NCI-H2171 treated with DMSO at 0.1 percent for 48 hours (cell line): ENCODE measurements at regions not wholly inside any gene's neighbourhood (a gene's known extent, or its start where the extent isn't known, plus 50 kb on each side); places are given as distances from the start of the nearest gene placed in this dataset.

Experiments
- DNase-seq: peaks from one replicate; lab custom pipeline; 2025; lab: John Stamatoyannopoulos, UW

GRCh38 chr9:26742828-26743476 is 149.7 kb downstream of the CAAP1 start:
- DNase-seq, result no peak

DNA sequence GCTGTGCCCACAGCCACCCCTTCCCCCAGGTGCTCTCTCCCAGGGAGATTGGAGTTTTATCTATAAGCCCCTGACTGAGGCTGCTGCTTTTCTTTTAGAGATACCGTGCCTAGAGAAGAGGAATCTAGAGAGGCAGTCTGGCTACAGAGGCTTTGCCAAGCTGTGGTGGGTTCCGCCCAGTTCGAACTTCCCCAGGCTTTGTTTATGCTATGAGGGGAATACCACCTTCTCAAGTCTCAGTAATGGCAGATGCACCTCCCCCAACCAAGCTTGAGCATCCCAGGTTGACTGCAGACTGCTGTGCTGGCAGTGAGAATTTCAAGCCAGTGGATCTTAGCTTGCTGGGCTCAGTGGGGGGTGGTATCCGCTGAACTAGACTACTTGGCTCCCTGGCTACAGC is 157.4 kb downstream of the CAAP1 start:
- DNase-seq, result no peak

DNA sequence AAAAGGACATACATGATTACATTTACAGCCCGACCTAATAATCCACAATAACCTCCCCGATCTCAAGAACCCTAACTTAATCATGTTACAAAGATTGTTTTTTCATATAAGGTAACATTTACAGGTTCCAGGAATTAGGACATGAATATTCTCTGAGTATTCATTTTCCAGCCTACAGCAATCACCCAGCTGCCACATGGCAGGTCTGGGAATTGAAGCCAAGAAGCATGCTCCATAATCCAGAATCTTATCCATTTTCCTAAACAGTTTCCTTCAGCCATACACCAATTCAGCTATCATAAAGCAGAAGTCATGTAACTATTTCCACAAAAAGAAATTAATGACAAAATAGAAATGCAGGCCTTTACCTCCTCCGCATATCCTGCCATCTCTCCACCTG is 163.4 kb downstream of the CAAP1 start:
- no peak for DNase-seq

DNA sequence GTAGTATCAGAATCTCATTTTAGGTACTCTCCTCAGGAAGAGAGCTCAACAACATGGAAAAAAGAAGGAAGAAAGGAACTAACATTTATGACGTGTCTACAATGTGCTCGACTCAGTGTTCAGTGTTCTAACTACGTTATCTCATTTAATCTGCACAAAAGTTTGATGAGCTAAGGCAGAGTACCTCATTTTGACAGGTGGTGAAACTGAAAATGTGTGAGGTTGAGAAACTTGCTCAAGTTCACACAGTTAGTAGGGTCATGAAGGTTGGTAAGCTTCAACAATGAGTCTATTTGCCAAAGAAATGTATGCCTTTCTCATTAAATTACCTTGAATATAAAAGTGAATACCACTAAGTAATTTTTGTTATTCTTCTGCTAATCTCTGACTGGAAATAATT is 165.1 kb downstream of the CAAP1 start:
- DNase-seq, result no peak

DNA sequence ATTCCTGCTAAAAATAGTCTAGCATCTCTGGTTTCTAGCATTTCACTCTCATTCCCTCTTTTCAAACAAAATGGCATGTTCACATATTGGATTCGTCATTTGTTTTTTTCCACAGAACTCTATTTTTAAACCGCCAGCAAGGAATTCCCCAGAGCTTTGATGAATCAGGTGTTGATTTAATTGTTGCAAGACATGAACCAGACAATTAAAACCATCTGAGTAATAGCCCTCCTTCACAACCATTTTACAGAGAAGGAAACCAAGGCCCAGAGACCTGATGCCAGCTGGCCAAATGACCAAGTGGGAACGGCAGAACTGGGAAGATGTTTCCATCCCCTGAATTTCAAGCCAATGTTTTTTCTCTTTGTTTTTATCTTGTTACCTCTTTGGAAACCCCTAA is 167.0 kb downstream of the CAAP1 start:
- no peak for DNase-seq

DNA sequence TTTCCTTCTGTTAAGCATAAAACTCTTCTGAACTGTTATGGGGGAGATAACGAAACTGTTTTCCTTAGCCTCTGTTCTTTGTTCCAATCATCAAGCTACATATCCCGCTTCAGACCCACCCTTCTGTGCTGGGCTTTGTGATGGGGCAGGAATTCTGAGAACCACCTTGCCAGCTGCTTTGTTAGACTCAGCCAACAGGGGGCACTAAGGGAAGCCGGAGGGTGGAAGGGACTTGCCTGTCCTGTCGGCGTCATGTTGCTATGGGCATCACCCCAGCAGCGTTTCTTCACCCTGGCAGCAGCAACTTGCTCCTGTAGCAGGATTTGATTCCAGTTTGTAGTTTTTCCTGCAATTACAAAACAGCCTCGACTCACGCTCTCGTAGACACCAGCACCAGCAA is 169.1 kb downstream of the CAAP1 start:
- no peak for DNase-seq

GRCh38 chr9:26722755-26723154 is 169.8 kb downstream of the CAAP1 start:
- no peak for DNase-seq

DNA sequence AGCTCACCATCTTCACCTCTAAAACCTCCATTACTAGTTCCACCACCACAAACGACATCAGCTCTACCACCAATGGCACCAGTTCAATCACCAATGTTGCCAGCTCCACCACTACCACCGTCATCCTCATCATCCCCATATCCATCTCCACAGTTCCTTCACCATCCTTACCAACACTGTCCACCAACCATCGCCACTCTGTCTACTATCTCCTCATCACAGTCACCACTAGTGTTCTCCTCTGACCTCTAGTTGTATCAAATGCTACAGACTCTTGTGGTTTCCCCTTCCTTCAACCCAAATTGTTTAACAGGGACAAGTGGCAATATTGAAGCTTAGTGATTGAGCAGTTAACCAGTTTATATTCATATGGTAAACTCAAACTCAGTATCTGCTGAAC is 182.6 kb downstream of the CAAP1 start:
- no peak for DNase-seq

DNA sequence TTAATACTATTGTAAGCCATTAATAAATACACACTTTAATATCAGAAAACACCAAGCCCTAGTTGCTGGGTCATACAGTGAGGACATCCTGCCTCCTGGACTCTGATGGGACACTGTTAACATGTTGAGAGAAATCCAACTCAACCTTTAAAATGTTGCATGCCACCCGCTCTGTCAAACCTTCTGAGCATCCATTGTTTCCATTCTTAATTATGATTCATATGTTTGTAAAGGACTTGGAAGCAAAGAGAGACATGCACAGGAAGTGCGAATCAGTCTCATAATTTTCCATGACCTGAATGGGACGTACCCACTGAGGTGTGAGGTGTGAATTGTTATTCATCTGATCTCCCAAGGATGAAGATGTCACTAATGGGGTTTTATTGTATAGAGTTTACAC is 186.4 kb downstream of the CAAP1 start:
- DNase-seq, result no peak

DNA sequence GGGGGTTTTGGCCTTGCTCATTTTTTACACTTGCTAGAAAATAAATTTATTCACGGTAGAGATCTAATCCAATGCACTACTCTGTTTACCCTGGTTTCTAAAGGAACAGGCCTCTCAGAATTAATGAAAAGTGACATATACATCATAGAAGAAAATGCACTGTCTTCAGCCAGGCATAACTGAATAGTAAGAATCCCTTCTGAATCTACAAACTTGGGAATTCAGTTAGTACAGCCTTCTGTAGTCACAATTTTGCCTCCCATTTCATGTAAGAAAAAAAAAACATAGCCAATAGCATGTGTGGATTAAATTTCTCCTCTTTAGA is 197.3 kb downstream of the CAAP1 start:
- DNase-seq, result no peak

DNA sequence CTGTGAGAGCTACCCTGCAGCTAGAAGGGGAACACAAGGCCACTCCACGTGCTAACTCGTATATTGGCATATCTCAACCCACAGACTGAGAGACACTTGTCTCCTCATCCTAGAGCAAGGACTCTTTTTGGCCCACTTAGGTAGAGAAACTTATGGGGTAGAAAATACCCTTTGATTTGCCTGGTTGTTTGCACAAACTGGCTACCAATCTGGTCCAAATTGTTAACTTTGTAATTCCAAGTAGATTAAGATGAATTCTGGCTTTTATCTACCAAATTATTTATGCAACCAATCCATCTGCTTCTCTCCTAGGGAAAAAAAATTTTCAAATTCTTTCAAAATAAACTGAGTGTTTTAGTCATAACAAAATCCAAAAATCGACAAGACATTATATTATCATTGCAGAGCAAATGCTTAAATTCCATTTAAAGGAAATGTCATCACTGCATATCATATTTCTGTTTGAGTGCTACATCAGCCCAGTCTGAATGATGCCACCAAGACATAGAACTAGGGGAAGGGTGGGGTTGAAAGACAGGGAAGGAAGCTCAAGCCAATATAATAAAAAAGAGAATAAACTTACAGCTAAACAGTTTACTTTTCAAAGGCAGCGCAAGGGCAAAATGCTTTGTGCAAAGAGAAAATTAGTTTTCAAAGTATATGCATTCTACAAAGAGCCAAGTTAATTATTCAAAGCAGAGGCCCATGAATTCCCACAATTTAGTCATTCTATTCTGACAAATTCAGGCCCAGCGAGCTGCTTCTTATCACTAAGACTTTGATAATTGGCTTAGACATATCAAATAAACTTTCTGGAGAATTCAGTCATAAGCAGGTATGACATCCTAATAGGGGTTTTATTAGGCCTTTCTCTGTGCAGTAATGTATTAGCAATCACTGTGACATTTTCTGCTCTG is 198.0 kb downstream of the CAAP1 start:
- no peak for DNase-seq

DNA sequence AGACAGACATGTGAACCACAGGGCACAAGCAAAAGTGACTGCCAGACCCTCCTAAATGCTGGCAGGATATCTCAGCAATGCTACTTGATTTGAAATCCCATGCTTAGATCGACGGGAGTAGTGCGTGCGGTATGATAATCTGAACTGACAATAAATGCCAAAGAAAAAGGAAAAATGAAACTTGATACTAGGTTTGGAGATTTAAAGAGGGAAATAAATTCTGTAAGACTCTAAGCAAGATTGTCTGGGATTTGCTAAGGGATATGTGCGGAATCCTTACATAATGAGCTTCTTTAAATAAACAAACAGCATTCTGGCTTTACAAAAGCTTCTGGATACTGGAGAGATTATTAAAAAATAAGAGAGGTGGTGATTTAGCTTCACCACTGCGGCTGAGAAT is 203.6 kb downstream of the CAAP1 start:
- DNase-seq, result no peak

DNA sequence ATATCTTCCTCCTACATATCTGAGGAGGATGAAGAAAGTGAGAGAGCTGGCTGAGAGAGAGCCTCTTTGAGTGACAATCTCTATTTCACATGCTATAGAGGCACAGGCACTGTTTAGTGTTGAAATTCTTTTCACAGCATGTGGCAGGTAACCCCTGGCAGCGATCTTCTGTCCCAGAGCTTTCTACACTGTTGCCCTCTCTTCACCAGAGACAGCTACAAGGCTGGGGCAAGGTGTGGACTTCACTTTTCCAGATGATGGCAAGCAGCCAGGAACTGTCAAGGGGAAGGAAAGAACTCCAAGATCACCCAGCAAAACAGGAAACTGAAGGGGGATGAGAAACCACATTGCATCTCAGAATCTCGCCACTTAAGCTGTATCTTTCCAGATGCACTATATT is 205.2 kb downstream of the CAAP1 start:
- no peak for DNase-seq

DNA sequence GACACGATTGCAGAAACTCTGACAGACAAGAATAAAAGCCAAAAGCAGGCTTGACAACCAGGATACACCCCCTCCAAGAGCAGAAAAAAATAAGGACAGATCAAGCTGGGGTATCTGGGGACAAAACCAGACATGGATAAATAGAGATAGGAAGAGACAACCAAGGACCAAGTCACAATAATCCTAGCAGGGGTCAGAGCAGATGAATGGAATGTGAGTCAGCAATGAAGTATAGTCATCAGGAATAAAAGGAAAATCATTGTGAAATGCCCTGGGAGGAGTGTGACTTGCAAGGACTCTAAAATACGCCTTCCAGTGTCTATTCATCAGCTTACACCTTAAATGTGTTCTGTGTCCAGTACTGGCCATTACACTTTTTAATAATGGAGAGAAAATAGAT is 206.8 kb downstream of the CAAP1 start:
- DNase-seq, result no peak

DNA sequence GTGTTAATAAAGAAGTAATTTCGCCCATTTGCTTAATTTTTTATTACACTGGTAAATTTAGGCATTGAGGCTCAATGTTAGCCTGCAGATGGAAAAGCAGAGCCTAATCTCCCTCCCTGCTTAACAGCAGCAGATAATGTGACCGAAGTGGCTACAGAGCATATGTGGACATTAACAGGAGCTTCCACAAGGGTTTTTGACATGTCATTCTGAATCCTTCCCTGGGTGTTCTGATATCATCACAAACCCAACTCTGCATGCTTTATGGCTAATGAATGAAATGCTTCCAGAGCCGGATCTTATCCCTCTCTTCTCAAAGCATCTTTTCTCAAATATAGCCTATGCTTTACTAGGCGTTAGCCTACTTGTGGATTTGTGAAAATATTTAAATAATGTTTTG is 208.6 kb downstream of the CAAP1 start:
- DNase-seq, result no peak

DNA sequence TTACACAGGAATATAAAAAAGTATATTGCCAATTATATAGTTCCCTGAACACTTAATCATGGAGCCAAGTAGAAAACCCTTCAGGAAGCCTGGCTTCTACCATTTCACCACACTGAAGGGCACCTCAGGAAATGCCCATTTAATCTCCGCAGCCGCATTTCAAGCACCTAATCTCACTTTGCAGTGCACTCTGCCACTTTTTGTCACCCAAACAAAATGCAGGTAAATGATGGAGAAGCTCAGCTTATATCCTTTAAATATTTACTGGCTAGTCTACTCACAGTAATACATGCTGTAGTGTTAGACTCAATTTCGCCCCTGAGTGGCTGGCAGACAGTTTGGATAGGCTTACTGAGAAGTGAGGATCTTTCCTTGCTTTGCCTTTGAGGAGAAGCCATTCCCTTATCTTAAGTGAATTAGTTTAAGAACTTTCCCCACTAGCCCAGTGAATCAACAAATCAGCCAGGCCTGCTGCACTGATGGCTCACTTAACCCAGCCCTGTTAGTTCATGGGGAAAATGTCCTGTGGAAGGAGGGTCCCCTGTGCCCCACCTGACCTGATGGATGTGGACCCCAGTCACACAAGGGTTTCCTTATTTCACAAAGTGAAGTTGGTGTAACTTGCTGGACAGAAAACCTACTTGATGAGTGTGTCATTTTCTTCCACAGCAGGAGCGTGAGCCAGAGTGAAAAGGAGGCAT is 209.7 kb downstream of the CAAP1 start:
- no peak for DNase-seq

DNA sequence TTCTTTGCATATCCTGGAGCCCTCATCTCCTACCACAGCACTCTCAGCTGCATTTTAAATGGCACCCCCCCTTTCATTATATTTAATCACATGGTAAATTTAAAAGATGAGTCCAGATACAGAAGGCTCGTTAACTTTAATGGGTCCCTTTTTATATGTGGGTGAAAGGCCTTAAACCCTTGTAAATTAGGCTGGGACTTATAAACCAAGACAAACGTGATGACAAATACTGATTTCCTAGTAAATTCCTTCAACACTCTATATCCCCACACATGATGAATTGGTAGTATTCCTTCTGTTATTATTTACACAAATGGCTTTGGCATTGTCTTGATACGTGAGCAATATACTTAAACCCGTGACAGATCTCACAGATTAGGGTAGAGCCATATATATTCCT is 210.6 kb downstream of the CAAP1 start:
- DNase-seq, result no peak

- DNase-seq, result no peak
These were observed 214.5 kb downstream of the CAAP1 start for GRCh38 chr9:26677965-26678706.

GRCh38 chr9:26675035-26675434 is 217.6 kb downstream of the CAAP1 start:
- no peak for DNase-seq

DNA sequence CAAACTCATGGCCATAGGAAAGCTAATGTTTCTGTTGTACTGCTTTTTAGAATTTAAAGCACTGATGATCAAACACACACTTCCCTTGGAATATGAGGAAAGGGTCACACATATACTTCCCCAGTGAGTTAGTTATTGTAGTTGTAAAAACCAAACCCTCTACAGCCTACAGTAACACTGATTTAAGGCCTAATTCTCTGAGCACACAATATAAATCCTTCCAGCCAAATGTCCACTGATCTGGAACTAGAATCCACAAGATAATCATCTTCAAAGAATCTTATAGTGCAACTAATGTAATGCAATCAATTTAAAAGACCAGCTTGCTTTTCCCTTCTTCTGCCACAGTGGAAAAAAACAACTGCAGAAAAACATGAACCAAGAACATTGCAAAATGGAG is 219.3 kb downstream of the CAAP1 start:
- DNase-seq, result no peak

GRCh38 chr9:26669701-26670670 is 222.6 kb downstream of the CAAP1 start:
- no peak for DNase-seq
